ENCODE measurements at regions not wholly inside any gene's neighbourhood (a gene's known extent, or its start where the extent isn't known, plus 50 kb on each side); places are given as distances from the start of the nearest gene placed in this dataset.

GRCh38 chr12:127414636-127415035, 852.3 kb upstream of the TMEM132C start:
- Histone ChIP-seq H3K4me3 (no peak overlapping the region), H3K36me3 (no peaks in the 10 kb centered on the region), H3K27ac (no peak overlapping the region), H4K20me1 (no peaks in the 10 kb centered on the region), H3K9me3 (peaks cover 25% of the 10 kb centered on the region), H3K4me2 (no peak overlapping the region), H3K4me1 (no peaks in the 10 kb centered on the region), H3K27me3 (no peaks in the 10 kb centered on the region), H3K9ac (no peak overlapping the region)
- no peak for TF ChIP-seq Cebpa-rat (IDR thresholded peaks at IDR 0.05)

- Histone ChIP-seq H3K9me3 (peaks cover 25% of the 10 kb centered on the region), H3K27me3 (no peaks in the 10 kb centered on the region), H3K36me3 (no peaks in the 10 kb centered on the region), H3K27ac (no peak overlapping the region), H3K4me2 (no peak overlapping the region), H3K4me1 (no peaks in the 10 kb centered on the region), H3K9ac (no peak overlapping the region), H3K4me3 (no peak overlapping the region), H4K20me1 (no peaks in the 10 kb centered on the region)
- no peak for TF ChIP-seq Cebpa-rat (IDR thresholded peaks at IDR 0.05)
Measured at GRCh38 chr12:127416796-127417195, 850.2 kb upstream of the TMEM132C start.

GRCh38 chr12:127419111-127419510, 847.9 kb upstream of the TMEM132C start:
- Histone ChIP-seq H3K27ac (no peak overlapping the region), H3K4me3 (no peak overlapping the region), H4K20me1 (no peaks in the 10 kb centered on the region), H3K36me3 (no peaks in the 10 kb centered on the region), H3K4me1 (no peaks in the 10 kb centered on the region), H3K4me2 (no peak overlapping the region), H3K9ac (no peak overlapping the region), H3K27me3 (no peaks in the 10 kb centered on the region), H3K9me3 (peaks cover 25% of the 10 kb centered on the region)
- TF ChIP-seq Cebpa-rat (IDR thresholded peaks at IDR 0.05) = no peak

DNA sequence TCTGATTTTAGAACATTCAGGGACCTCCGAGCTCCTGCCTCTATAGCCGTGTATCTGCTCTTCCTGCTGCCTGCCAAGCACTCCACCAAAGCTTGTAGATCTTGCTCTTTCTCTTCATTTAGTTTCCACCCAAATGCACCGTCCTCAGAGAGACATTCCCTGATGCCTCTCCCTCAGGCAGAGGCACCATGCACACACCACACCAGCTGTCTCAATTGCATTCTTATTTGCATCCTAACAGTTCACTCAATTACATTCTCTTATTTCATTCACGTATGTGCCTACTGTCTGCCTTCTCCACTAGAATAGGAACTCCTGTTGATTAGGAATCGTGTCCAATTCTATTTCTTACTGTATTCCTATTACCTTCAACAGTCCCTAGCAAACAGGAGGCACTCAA, 845.4 kb upstream of the TMEM132C start:
- H4K20me1 ChIP-seq = no peaks in the 10 kb centered on the region
- no peaks in the 10 kb centered on the region for H3K4me1 ChIP-seq
- no peak overlapping the region for H3K4me3 ChIP-seq
- H3K27me3 ChIP-seq = no peaks in the 10 kb centered on the region
- no peak for TF ChIP-seq Cebpa-rat (IDR thresholded peaks at IDR 0.05)
- no peaks in the 10 kb centered on the region for H3K36me3 ChIP-seq
- peaks cover 25% of the 10 kb centered on the region for H3K9me3 ChIP-seq
- H3K9ac ChIP-seq = no peak overlapping the region
- H3K4me2 ChIP-seq = no peak overlapping the region
- H3K27ac ChIP-seq = no peak overlapping the region

- no peak overlapping the region for H3K4me3 ChIP-seq
- H3K4me2 ChIP-seq = no peak overlapping the region
- no peaks in the 10 kb centered on the region for H3K4me1 ChIP-seq
- no peaks in the 10 kb centered on the region for H3K36me3 ChIP-seq
- no peak for TF ChIP-seq Cebpa-rat (IDR thresholded peaks at IDR 0.05)
- no peaks in the 10 kb centered on the region for H4K20me1 ChIP-seq
- H3K9ac ChIP-seq = no peak overlapping the region
- no peaks in the 10 kb centered on the region for H3K27me3 ChIP-seq
- H3K27ac ChIP-seq = no peak overlapping the region
- peaks cover 11% of the 10 kb centered on the region for H3K9me3 ChIP-seq
Measured at GRCh38 chr12:127422935-127423566, 843.9 kb upstream of the TMEM132C start.

DNA sequence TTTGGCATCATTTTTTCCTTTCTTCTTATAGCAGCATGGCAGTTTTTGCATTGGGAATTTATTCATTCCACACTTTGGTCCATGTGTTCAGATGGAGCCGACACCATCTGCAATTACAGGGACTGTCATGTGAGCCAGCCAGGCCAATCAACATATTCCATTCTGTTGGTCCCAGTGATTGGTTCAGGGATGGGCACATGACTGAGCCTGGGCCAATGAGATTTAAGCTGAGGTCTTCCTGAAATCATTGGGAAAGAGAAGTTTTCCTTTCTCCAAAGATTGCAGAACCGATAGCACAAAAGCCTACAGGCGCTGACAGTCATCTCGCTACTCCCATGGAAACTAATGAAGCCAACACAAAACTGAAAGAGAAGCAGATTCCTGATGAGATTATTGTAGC, 841.5 kb upstream of the TMEM132C start:
- no peak for TF ChIP-seq Cebpa-rat (IDR thresholded peaks at IDR 0.05)
- Histone ChIP-seq H3K36me3 (no peaks in the 10 kb centered on the region), H3K9ac (no peak overlapping the region), H3K27me3 (no peaks in the 10 kb centered on the region), H3K4me1 (no peaks in the 10 kb centered on the region), H4K20me1 (no peaks in the 10 kb centered on the region), H3K4me2 (no peak overlapping the region), H3K9me3 (no peaks in the 10 kb centered on the region), H3K4me3 (no peak overlapping the region), H3K27ac (no peak overlapping the region)

- H3K4me1 ChIP-seq = no peaks in the 10 kb centered on the region
Measured at GRCh38 chr12:127428420-127428819, 838.5 kb upstream of the TMEM132C start.

DNA sequence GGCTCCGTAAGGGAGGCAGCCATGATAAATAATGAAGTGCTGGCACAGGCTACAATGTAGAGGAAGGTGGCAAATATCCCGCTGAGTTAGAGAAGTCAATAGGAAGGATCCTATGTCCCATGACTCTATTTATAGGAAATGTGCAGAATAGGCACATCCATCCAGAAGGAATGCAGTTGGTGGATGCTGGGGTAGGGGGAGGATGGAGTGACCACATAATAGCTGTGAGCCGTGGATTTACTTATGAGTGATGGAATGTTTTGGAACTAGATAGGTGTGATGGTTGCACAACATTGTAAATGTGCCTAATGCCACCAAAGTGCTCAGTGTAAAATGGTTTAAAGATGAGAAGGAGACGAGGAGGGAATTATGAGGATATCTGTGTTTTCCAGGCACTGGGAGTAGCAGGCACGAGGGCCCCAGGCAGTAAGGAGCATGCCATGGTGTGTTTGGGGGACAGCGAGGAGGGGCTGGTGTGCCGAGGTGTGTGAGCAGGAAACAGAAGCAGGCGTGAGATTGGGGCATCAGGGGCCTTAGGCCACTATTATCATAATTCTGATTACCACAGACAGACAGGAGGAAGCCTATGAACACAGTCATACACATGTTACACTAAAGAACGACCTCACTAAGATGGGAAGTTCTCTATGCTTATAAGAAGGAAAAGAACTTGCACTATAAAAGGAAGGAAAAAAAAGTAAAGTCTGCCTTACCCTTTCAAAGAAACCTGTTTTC, 837.3 kb upstream of the TMEM132C start:
- H3K4me1 ChIP-seq = 0 out of 2 replicates have a peak, but pooled peaks cover 4% of the 10 kb centered on the region
- no peak overlapping the region for H3K4me2 ChIP-seq
- no peaks in the 10 kb centered on the region for H3K36me3 ChIP-seq
- no peaks in the 10 kb centered on the region for H3K27me3 ChIP-seq
- H3K27ac ChIP-seq = no peak overlapping the region
- no peaks in the 10 kb centered on the region for H3K9me3 ChIP-seq
- H4K20me1 ChIP-seq = no peaks in the 10 kb centered on the region
- no peak overlapping the region for H3K9ac ChIP-seq
- TF ChIP-seq Cebpa-rat (IDR thresholded peaks at IDR 0.05) = no peak
- H3K4me3 ChIP-seq = no peak overlapping the region

More at GRCh38 chr12:127428420-127428819, 838.5 kb upstream of the TMEM132C start:
- no peak overlapping the region for H3K4me3 ChIP-seq
- H3K9me3 ChIP-seq = no peaks in the 10 kb centered on the region
- no peaks in the 10 kb centered on the region for H4K20me1 ChIP-seq
- H3K27me3 ChIP-seq = no peaks in the 10 kb centered on the region
- no peak overlapping the region for H3K4me2 ChIP-seq
- H3K9ac ChIP-seq = no peak overlapping the region
- TF ChIP-seq Cebpa-rat (IDR thresholded peaks at IDR 0.05) = no peak
- no peaks in the 10 kb centered on the region for H3K36me3 ChIP-seq
- no peak overlapping the region for H3K27ac ChIP-seq

DNA sequence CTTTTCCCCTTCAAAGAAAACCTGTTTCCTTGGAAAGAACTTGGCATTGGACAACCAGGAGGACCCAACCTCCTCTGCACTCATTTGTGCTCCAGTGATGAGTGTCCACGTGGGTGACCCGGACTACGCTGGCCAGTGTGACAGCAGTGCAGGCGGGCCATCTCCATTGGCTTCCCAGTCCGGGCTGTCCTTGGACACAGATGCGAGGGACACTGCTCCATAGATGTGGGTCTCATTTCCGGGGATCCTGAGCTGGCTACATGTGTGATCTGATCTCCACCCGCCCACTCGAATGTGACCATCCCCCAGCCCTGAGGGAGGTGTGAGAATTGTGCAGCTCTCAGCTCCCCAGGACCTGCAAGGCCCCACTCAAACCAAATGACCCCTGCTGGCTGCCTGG, 836.6 kb upstream of the TMEM132C start:
- Histone ChIP-seq H3K9me3 (no peaks in the 10 kb centered on the region), H3K4me3 (no peak overlapping the region), H4K20me1 (no peaks in the 10 kb centered on the region), H3K36me3 (no peaks in the 10 kb centered on the region), H3K27me3 (no peaks in the 10 kb centered on the region), H3K27ac (no peak overlapping the region), H3K4me1 (0 out of 2 replicates have a peak, but pooled peaks cover 4% of the 10 kb centered on the region), H3K9ac (no peak overlapping the region), H3K4me2 (no peak overlapping the region)
- no peak for TF ChIP-seq Cebpa-rat (IDR thresholded peaks at IDR 0.05)

DNA sequence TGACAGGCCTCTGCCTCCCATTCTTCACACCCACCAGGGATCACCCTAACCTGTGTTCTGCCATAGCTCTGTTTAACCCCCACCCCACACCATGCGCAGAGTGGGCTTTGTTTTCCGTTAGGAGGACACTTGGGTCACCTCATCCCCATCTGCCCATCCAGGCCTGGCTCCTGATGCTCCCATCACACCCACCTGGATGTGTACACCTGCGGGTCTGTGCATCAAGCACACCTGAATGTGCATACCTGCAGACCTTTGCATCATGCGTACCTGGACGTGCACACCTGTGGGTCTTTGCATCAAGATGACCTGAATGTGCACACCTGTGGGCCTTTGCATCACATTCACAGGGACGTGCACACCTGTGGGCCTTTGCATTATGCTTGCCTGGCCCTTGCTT, 835.8 kb upstream of the TMEM132C start:
- H4K20me1 ChIP-seq = no peaks in the 10 kb centered on the region
- H3K4me1 ChIP-seq = 0 out of 2 replicates have a peak, but pooled peaks cover 4% of the 10 kb centered on the region
- H3K4me3 ChIP-seq = no peak overlapping the region
- H3K9ac ChIP-seq = no peak overlapping the region
- no peaks in the 10 kb centered on the region for H3K36me3 ChIP-seq
- no peak overlapping the region for H3K27ac ChIP-seq
- H3K9me3 ChIP-seq = no peaks in the 10 kb centered on the region
- no peak overlapping the region for H3K4me2 ChIP-seq
- TF ChIP-seq Cebpa-rat (IDR thresholded peaks at IDR 0.05) = no peak
- H3K27me3 ChIP-seq = no peaks in the 10 kb centered on the region
